Neural progenitor cell (in vitro differentiated cells): ENCODE measurements at regions not wholly inside any gene's neighbourhood (a gene's known extent, or its start where the extent isn't known, plus 50 kb on each side); places are given as distances from the start of the nearest gene placed in this dataset.
A peak's percentile ranks its signal among the peaks of the same experiment; 100 is the strongest.

ENCODE experiments used
- DNase-seq: peaks from one replicate; pipeline ENCODE4 v3.0.0-alpha.2; 2016; ENCODE audit warnings: low spot score
- H2AFZ ChIP-seq: fragments of 200-600 bp; sonication (generic); replicated peaks from 2 replicates; pipeline ENCODE4 v1.6.1; 2016; ENCODE audit warnings: antibody characterized with exemption
- H3F3A ChIP-seq: fragments of 200-600 bp; sonication (generic); 2 replicates; pipeline ENCODE4 v1.6.1; 2016; ENCODE audit warnings: antibody characterized with exemption, low read depth
- H3K27ac ChIP-seq: fragments of 200-600 bp; sonication (generic); 2 replicates; pipeline ENCODE4 v1.5.1; 2016; ENCODE audit warnings: mild to moderate bottlenecking
- H3K27me3 ChIP-seq: fragments of 200-600 bp; sonication (generic); 2 replicates; pipeline ENCODE4 v1.6.1; 2016; ENCODE audit warnings: mild to moderate bottlenecking, moderate library complexity
- H3K36me3 ChIP-seq: fragments of 200-600 bp; sonication (generic); 2 replicates; pipeline ENCODE4 v1.5.1; 2016
- H3K4me1 ChIP-seq: fragments of 200-600 bp; sonication (generic); 2 replicates; pipeline ENCODE4 v1.6.1; 2016; ENCODE audit warnings: mixed run types
- H3K4me2 ChIP-seq: fragments of 200-600 bp; sonication (generic); 2 replicates; pipeline ENCODE4 v1.6.1; 2016
- H3K4me3 ChIP-seq: fragments of 200-600 bp; sonication (generic); 2 replicates; pipeline ENCODE4 v1.5.1; 2016
- H3K79me2 ChIP-seq: fragments of 200-600 bp; sonication (generic); 2 replicates; pipeline ENCODE4 v1.6.1; 2016; ENCODE audit warnings: low read depth
- H3K9ac ChIP-seq: fragments of 200-600 bp; sonication (generic); 2 replicates; pipeline ENCODE4 v1.6.1; 2016
- H3K9me3 ChIP-seq: fragments of 200-600 bp; sonication (generic); 2 replicates; pipeline ENCODE4 v1.5.1; 2016; ENCODE audit warnings: low read depth
- H4K20me1 ChIP-seq: fragments of 200-600 bp; sonication (generic); 2 replicates; pipeline ENCODE4 v1.6.1; 2016; ENCODE audit warnings: low read depth
- H3K27ac Mint-ChIP-seq: 3 replicates; pipeline ENCODE4 v1.8.0; 2021; ENCODE audit warnings: mixed read lengths
- H3K27me3 Mint-ChIP-seq: 2 replicates; pipeline ENCODE4 v1.8.0; 2022; ENCODE audit warnings: low read depth, mild to moderate bottlenecking, inconsistent platforms, moderate library complexity, mixed read lengths; ENCODE audit not compliant: insufficient read depth
- H3K36me3 Mint-ChIP-seq: 3 replicates; pipeline ENCODE4 v1.8.0; 2021; ENCODE audit warnings: mixed read lengths
- H3K4me1 Mint-ChIP-seq: 3 replicates; pipeline ENCODE4 v1.8.0; 2021; ENCODE audit warnings: mixed read lengths
- H3K4me3 Mint-ChIP-seq: 3 replicates; pipeline ENCODE4 v1.8.0; 2021; ENCODE audit warnings: mild to moderate bottlenecking, moderate library complexity, mixed read lengths
- H3K9me3 Mint-ChIP-seq: 3 replicates; pipeline ENCODE4 v1.8.0; 2020; ENCODE audit warnings: mixed read lengths
- EZH2 ChIP-seq: fragments of 200-600 bp; sonication (generic); IDR thresholded peaks from 2 replicates; pipeline ENCODE4 v1.6.1; 2017; ENCODE audit warnings: antibody characterized with exemption, mild to moderate bottlenecking, moderate library complexity
- EZH2phosphoT487 ChIP-seq: fragments of 200-600 bp; sonication (generic); IDR thresholded peaks from 2 replicates; pipeline ENCODE4 v1.6.1; 2017; ENCODE audit warnings: antibody characterized with exemption
- TF ChIP-seq, protein P1 (sequence below): fragments of 200-600 bp; sonication (generic); IDR thresholded peaks from 2 replicates; pipeline ENCODE4 v1.5.1; 2017; ENCODE audit warnings: antibody characterized with exemption, mild to moderate bottlenecking

DNA sequence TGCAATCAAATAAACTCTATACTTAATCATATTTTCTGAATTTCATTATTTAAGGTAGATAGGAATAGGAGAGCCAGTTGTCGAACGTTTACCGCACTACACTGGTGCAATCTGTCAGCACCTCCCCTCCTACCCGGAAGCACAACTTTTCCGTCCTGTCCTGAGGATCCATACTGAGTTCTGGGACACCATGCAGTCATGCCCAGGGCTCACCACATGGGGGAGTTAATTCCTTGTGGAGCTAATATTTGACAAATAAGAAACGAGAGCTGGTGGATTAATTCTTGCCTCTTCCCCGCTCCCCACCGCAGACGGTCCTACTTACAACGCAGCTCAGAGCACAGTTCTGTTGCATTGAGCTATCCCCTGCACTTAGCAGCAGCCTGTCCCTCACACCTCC is 107.7 kb upstream of the RALGAPA2 start:
- Histone ChIP-seq H3K36me3 (no peaks in the 10 kb centered on the region), H3F3A (peaks cover 25% of the 10 kb centered on the region), H3K4me3 (no peak overlapping the region), H3K9me3 (no peaks in the 10 kb centered on the region), H3K4me1 (peaks cover 28% of the 10 kb centered on the region), H3K27me3 (no peaks in the 10 kb centered on the region), H3K4me2 (peak overlapping the region; percentile 45), H3K79me2 (no peaks in the 10 kb centered on the region), H4K20me1 (no peaks in the 10 kb centered on the region), H2AFZ (peak overlapping the region; percentile 94), H3K27ac (no peak overlapping the region), H3K9ac (no peak overlapping the region)
- Mint-ChIP-seq H3K4me1 (peaks cover 28% of the 10 kb centered on the region), H3K4me3 (no peak overlapping the region), H3K9me3 (peaks cover 2% of the 10 kb centered on the region), H3K36me3 (no peaks in the 10 kb centered on the region), H3K27ac (peak overlapping the region; percentile 3), H3K27me3 (peaks cover 9% of the 10 kb centered on the region)
- DNase-seq = peak; percentile 66
- TF ChIP-seq EZH2phosphoT487 = peak; percentile 26
- TF ChIP-seq EZH2 = no peak
- TF ChIP-seq, protein P1, sequence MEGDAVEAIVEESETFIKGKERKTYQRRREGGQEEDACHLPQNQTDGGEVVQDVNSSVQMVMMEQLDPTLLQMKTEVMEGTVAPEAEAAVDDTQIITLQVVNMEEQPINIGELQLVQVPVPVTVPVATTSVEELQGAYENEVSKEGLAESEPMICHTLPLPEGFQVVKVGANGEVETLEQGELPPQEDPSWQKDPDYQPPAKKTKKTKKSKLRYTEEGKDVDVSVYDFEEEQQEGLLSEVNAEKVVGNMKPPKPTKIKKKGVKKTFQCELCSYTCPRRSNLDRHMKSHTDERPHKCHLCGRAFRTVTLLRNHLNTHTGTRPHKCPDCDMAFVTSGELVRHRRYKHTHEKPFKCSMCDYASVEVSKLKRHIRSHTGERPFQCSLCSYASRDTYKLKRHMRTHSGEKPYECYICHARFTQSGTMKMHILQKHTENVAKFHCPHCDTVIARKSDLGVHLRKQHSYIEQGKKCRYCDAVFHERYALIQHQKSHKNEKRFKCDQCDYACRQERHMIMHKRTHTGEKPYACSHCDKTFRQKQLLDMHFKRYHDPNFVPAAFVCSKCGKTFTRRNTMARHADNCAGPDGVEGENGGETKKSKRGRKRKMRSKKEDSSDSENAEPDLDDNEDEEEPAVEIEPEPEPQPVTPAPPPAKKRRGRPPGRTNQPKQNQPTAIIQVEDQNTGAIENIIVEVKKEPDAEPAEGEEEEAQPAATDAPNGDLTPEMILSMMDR = peak; percentile 64

DNA sequence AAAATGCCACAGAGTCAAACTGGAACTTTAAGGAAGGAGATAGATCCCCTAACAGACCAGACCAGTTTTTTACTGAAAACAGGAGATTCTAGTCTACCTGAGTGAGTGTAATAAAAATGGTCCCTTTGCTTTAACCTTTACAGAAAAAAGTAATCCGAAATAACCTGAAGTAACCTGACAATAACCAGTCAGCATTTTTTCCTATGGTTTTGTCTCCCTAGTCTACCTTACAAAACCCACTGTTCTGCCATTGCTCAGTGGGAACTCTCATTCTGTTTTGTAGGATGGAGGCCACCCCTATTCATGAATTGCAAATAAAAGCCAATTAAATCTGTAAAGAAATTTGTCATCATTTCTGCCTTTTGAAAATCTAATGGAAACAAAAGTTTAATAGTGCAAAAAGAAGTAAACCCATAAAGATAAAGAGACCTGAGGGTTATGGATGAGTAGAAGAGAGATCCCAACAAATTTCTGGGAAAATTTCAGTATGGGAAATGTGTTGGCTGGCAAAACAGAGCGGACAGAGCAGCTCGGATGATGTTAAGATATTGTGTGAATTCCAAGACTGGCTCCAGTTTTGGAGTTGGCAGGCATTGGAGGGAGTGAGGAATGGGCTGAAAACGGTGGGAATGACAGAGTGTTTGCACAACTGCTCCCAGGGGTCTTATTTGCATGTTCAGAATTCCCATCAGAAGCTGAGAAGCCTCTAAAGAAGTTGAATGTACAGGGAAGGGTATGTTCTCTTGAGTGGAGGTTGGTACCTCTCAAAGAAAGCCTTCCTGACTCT is 104.7 kb upstream of the RALGAPA2 start:
- no peak overlapping the region for H3K4me2 ChIP-seq
- no peak overlapping the region for H3K9ac ChIP-seq
- no peak overlapping the region for H3K4me3 ChIP-seq
- no peak for TF ChIP-seq EZH2phosphoT487
- no peak for TF ChIP-seq EZH2
- TF ChIP-seq, protein P1 = no peak
- no peak overlapping the region for H3K4me3 Mint-ChIP-seq
- no peaks in the 10 kb centered on the region for H3K27me3 ChIP-seq
- H3K27ac Mint-ChIP-seq = no peak overlapping the region
- peaks cover 31% of the 10 kb centered on the region for H3K4me1 ChIP-seq
- H3K27me3 Mint-ChIP-seq = peaks cover 2% of the 10 kb centered on the region
- no peaks in the 10 kb centered on the region for H3K36me3 ChIP-seq
- peaks cover 35% of the 10 kb centered on the region for H3K4me1 Mint-ChIP-seq
- H3K79me2 ChIP-seq = no peaks in the 10 kb centered on the region
- no peaks in the 10 kb centered on the region for H3K9me3 ChIP-seq
- no peak for DNase-seq
- H3F3A ChIP-seq = peaks cover 25% of the 10 kb centered on the region
- no peak overlapping the region for H3K27ac ChIP-seq
- no peaks in the 10 kb centered on the region for H3K9me3 Mint-ChIP-seq
- H4K20me1 ChIP-seq = no peaks in the 10 kb centered on the region
- H2AFZ ChIP-seq = no peak overlapping the region
- no peaks in the 10 kb centered on the region for H3K36me3 Mint-ChIP-seq

DNA sequence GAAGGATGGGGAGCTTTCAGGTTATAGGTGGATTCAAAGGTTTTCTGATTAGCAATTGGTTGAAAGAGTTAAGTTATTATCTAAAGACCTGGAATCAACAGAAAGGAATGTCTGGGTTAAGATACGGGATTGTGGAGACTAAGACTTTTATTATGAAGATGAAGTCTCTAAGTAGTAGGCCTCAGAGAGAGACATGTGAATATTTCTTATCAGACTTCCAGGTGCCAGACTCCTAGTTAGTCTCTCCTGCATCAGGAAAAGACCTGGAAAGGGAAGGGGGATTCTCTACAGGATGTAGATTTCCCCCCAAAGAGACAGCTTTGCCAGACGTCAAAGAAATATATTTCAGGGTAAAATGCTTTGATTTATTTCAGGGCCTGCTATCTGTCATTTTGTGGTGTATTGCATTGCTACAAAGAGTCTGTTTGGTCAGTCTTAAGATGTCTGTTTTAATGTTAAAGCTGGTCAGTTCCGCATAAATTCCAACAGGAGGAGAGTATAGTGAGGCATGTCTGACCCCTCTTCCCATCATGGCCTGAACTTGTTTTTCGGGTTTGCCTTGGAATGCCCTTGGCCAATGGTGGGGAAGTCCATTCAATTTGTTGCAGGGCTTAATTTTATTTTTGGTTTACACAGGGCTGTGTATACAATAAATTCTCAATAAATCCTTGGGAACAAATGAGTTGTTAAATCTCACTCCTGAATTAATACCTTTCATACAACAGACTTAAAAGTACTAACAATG is 103.4 kb upstream of the RALGAPA2 start:
- no peak overlapping the region for H3K27ac ChIP-seq
- H3K4me1 ChIP-seq = peaks cover 18% of the 10 kb centered on the region
- peak overlapping the region; percentile 40 for H3K27ac Mint-ChIP-seq
- H3K4me2 ChIP-seq = no peak overlapping the region
- no peaks in the 10 kb centered on the region for H3K27me3 ChIP-seq
- no peak for DNase-seq
- no peak overlapping the region for H3K4me3 ChIP-seq
- H3K79me2 ChIP-seq = no peaks in the 10 kb centered on the region
- H3K9ac ChIP-seq = no peak overlapping the region
- peaks cover 3% of the 10 kb centered on the region for H3K27me3 Mint-ChIP-seq
- H4K20me1 ChIP-seq = no peaks in the 10 kb centered on the region
- H3K9me3 Mint-ChIP-seq = no peaks in the 10 kb centered on the region
- H2AFZ ChIP-seq = no peak overlapping the region
- H3F3A ChIP-seq = peaks cover 15% of the 10 kb centered on the region
- H3K9me3 ChIP-seq = no peaks in the 10 kb centered on the region
- peaks cover 22% of the 10 kb centered on the region for H3K4me1 Mint-ChIP-seq
- TF ChIP-seq EZH2 (no peak), EZH2phosphoT487 (no peak)
- TF ChIP-seq, protein P1 = no peak
- H3K36me3 Mint-ChIP-seq = no peaks in the 10 kb centered on the region
- no peak overlapping the region for H3K4me3 Mint-ChIP-seq
- H3K36me3 ChIP-seq = no peaks in the 10 kb centered on the region
